Testis (tissue), 2 donors: ENCODE measurements at regions not wholly inside any gene's neighbourhood (a gene's known extent, or its start where the extent isn't known, plus 50 kb on each side); places are given as distances from the start of the nearest gene placed in this dataset.

Experiments used
- DNase-seq: peaks from one replicate; pipeline ENCODE4 v3.0.0-alpha.2; 2019
- H3K27ac ChIP-seq, 2 donors: fragments of 200-600 bp; sonication (generic); one replicate each; pipeline ENCODE4 v1.5.1; 2019
- H3K27me3 ChIP-seq: fragments of 200-600 bp; sonication (generic); one replicate; pipeline ENCODE4 v1.5.1; 2019
- H3K36me3 ChIP-seq: fragments of 200-600 bp; sonication (generic); one replicate; pipeline ENCODE4 v1.5.1; 2017; ENCODE audit warnings: low read depth; ENCODE audit errors: missing control alignments
- H3K4me1 ChIP-seq: fragments of 200-600 bp; sonication (generic); one replicate; pipeline ENCODE4 v1.5.1; 2019
- H3K4me3 ChIP-seq, 2 donors: fragments of 200-600 bp; sonication (generic); one replicate each; pipeline ENCODE4 v1.5.1; 2017 to 2019
- H3K9me3 ChIP-seq: fragments of 200-600 bp; sonication (generic); one replicate; pipeline ENCODE4 v1.5.1; 2017
- CTCF ChIP-seq, 3 experiments: fragments of 450-650 bp in 2 of 3; fragments of 200-600 bp in 1 of 3; sonication (generic) in 1 of 3; IDR thresholded peaks; one replicate each; pipeline ENCODE4 v1.5.1; 2016 to 2019; ENCODE audit warnings: antibody characterized with exemption in 3 of 3, mild to moderate bottlenecking in 2 of 3, moderate library complexity in 1 of 3
- POLR2A ChIP-seq: fragments of 450-650 bp; IDR thresholded peaks from one replicate; pipeline ENCODE4 v1.6.1; 2017; ENCODE audit warnings: antibody characterized with exemption, mild to moderate bottlenecking, moderate library complexity
- WGBS, 2 donors: methylation state at CpG; one replicate each; pipeline ENCODE4 v1.1.5; 2018; 5-methylcytosine and 5-hydroxymethylcytosine counted together
- intact Hi-C: fragments of 100-400 bp; cut with DNase I; formaldehyde crosslinking; loops from one replicate; pipeline ENCODE4 v1.15.1; 2023; ENCODE audit warnings: low total_unique reads

- Histone ChIP-seq H3K9me3 (no peaks in the 10 kb centered on the region), H3K4me3 (no peak overlapping the region), H3K27ac (no peak overlapping the region), H3K4me1 (no peaks in the 10 kb centered on the region), H3K27me3 (no peaks in the 10 kb centered on the region), H3K36me3 (no peaks in the 10 kb centered on the region)
- no peak for TF ChIP-seq CTCF (IDR thresholded peaks at IDR 0.05)
- no peak for TF ChIP-seq POLR2A
- intact Hi-C loops = no loop called here
- WGBS, 2 donors = 55 to 75% methylated on average over 24 of the region's 24 CpGs
- no peak for DNase-seq
Observed at GRCh38 chr12:105562199-105562971, 231.9 kb downstream of the C12orf75 start.

GRCh38 chr12:105567061-105567460 lies 236.6 kb downstream of the C12orf75 start:
- Histone ChIP-seq H3K9me3 (no peaks in the 10 kb centered on the region), H3K36me3 (no peaks in the 10 kb centered on the region), H3K4me3 (no peak overlapping the region), H3K27ac (no peak overlapping the region), H3K27me3 (no peaks in the 10 kb centered on the region), H3K4me1 (no peaks in the 10 kb centered on the region)
- WGBS, 2 donors = 93 to 94% methylated on average over 1 of the region's 1 CpG
- intact Hi-C loops = no loop called here
- no peak for DNase-seq
- no peak for TF ChIP-seq POLR2A
- no peak for TF ChIP-seq CTCF (IDR thresholded peaks at IDR 0.05)

- intact Hi-C loops = no loop called here
- TF ChIP-seq CTCF (IDR thresholded peaks at IDR 0.05) = no peak
- TF ChIP-seq POLR2A = no peak
- no peak overlapping the region for H3K27ac ChIP-seq
Observed at GRCh38 chr12:105569886-105570285, 239.4 kb downstream of the C12orf75 start.

GRCh38 chr12:105570944-105571343 lies 240.5 kb downstream of the C12orf75 start:
- intact Hi-C loops = no loop called here
- no peak overlapping the region for H3K4me3 ChIP-seq
- no peaks in the 10 kb centered on the region for H3K36me3 ChIP-seq
- TF ChIP-seq CTCF (IDR thresholded peaks at IDR 0.05) = no peak
- no peak for TF ChIP-seq POLR2A
- H3K9me3 ChIP-seq = no peaks in the 10 kb centered on the region
- no peaks in the 10 kb centered on the region for H3K4me1 ChIP-seq
- H3K27ac ChIP-seq = no peak overlapping the region
- DNase-seq = no peak
- WGBS, 2 donors = 73 to 96% methylated on average over 3 to 4 of the region's 4 CpGs
- no peaks in the 10 kb centered on the region for H3K27me3 ChIP-seq

More at GRCh38 chr12:105569886-105570285, 239.4 kb downstream of the C12orf75 start:
- Histone ChIP-seq H3K27me3 (no peaks in the 10 kb centered on the region), H3K9me3 (no peaks in the 10 kb centered on the region), H3K4me1 (no peaks in the 10 kb centered on the region), H3K36me3 (no peaks in the 10 kb centered on the region), H3K4me3 (no peak overlapping the region)
- 93% methylated on average over 3 of the region's 3 CpGs for WGBS, 2 donors
- no peak for DNase-seq

GRCh38 chr12:105573574-105573973 lies 243.1 kb downstream of the C12orf75 start:
- H3K27me3 ChIP-seq = no peaks in the 10 kb centered on the region
- TF ChIP-seq POLR2A = no peak
- TF ChIP-seq CTCF (IDR thresholded peaks at IDR 0.05) = no peak
- H3K4me1 ChIP-seq = no peaks in the 10 kb centered on the region
- intact Hi-C loops = no loop called here
- no peak for DNase-seq
- H3K9me3 ChIP-seq = no peaks in the 10 kb centered on the region
- WGBS, 2 donors = 71 to 74% methylated on average over 3 of the region's 3 CpGs
- H3K27ac ChIP-seq = no peak overlapping the region
- no peak overlapping the region for H3K4me3 ChIP-seq
- no peaks in the 10 kb centered on the region for H3K36me3 ChIP-seq
